GM18870 (cell line): ENCODE measurements at regions not wholly inside any gene's neighbourhood (a gene's known extent, or its start where the extent isn't known, plus 50 kb on each side); places are given as distances from the start of the nearest gene placed in this dataset.
"Not testable (repeated sequence)": the region's sequence is repeated elsewhere in the genome, so short reads cannot be mapped to it uniquely, and the experiment has no call there.

ENCODE experiments used
- ATAC-seq: cut with Tn5 transposase; IDR thresholded peaks from one replicate; pipeline ENCODE4 v1.9.1; 2021; ENCODE audit warnings: moderate library complexity; ENCODE audit not compliant: unreplicated experiment

GRCh38 chr12:127450826-127451225, 816.1 kb upstream of the TMEM132C start:
- ATAC-seq = no peak

GRCh38 chr12:127455347-127456265, 811.4 kb upstream of the TMEM132C start:
- no peak for ATAC-seq

DNA sequence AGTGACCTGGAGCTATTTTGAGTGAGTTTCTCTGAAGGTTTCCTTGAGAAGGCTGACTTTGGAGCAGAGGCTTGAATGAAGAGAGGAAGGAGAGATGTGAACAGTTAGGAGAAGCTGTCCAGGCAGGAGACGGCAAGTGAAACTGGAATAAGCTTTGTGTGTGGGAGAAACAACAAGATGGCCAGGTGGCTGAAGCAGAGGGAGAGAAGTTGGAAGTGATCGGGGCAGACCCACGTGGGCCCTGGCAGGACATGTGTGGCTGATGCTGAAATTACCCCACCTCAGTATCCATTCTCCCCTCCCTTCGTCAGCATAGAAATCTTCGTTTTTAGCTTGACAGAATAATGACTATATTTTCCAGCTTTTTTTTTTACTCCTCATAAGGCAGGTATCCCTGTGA, 809.2 kb upstream of the TMEM132C start:
- ATAC-seq = no peak

- no peak for ATAC-seq
Observed at GRCh38 chr12:127459166-127459565, 807.8 kb upstream of the TMEM132C start.

- no peak for ATAC-seq
Observed at GRCh38 chr12:127459687-127460086, 807.3 kb upstream of the TMEM132C start.

GRCh38 chr12:127463237-127463636, 803.7 kb upstream of the TMEM132C start:
- ATAC-seq = no peak

- ATAC-seq = no peak
Observed at GRCh38 chr12:127469331-127469730, 797.6 kb upstream of the TMEM132C start.

DNA sequence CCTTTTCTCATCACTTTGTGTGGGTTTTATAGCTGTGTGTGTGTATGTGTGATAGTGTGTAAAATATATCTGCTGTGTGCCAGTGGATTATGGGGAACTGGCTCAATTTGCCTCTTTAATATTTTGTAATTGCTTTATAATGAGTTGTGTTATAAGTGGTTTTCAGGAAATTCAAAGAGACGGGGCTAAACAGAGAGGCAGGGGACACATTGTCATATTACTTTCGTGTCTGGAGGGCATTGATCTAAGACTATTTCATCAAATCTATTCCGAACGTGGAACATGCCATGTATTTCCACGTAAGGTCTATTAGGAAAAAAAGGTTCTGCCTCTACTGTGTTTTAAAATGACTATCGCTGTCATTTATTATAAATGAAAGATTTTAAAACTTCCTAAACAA, 793.2 kb upstream of the TMEM132C start:
- ATAC-seq = no peak

GRCh38 chr12:127479256-127479655, 787.7 kb upstream of the TMEM132C start:
- ATAC-seq = no peak

DNA sequence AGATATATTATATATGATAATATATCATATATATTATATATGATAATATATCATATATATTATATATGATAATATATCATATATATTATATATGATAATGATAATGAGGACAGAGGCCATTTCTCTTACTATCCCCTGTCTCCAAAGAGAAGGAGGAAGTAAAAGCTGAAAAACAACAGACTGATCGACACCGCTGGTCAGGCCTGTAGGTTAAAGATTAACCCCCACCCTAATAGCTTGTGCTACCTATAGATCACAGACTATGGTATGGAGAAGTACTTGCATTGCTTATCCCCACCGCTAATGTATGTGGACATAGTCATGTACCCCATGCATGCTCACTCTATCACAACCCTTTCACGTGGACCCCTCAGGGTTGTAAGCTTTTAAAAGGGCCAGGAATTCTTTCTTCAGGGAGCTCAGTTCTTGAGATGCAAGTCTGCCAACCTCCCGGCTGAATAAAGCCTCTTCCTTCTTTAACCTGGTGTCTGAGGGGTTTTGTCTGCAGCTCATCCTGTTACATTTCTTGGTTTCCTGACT, 786.1 kb upstream of the TMEM132C start:
- ATAC-seq = no peak

DNA sequence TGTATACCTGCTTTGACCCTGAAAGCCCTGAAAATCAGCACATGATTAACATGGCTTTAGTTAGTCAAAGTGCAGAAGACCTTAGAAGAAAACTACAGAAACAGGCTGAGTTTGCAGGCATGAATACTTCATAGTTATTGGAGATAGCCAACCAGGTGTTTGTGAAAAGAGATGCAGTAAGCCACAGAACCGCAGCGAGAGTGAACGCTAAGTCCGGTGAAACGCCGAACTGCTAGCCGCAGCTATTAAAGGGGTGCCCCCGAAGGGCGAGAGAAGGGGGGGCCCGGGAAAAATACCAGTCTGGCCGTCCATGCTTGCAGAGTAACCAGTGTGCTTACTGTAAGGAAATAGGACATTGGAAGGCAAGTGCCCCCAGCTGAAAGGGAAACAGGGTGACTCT, 784.0 kb upstream of the TMEM132C start:
- no peak for ATAC-seq

- ATAC-seq = no peak
Observed at GRCh38 chr12:127485528-127485927, 781.4 kb upstream of the TMEM132C start.

DNA sequence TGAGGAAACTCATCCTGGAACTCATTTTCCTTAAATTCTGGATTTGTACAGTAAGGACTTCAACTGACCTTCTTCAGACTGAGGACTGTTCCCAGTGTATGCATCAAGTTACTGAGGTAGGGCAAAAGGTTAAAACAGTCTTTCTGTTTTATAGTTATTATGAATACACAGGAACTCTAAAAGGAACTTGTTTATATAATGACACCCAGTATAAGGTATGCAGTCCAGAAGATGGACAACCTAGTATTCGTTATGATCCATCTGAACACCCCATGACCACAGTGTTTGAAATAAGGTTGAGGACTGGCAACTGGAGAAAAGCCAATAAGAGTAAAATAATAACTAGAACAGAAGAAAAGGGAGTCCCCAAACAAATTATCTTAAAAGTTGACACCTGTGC, 779.9 kb upstream of the TMEM132C start:
- no peak for ATAC-seq

GRCh38 chr12:127489061-127489460, 777.9 kb upstream of the TMEM132C start:
- ATAC-seq = no peak

- ATAC-seq = no peak
Observed at GRCh38 chr12:127494961-127495915, 771.7 kb upstream of the TMEM132C start.

DNA sequence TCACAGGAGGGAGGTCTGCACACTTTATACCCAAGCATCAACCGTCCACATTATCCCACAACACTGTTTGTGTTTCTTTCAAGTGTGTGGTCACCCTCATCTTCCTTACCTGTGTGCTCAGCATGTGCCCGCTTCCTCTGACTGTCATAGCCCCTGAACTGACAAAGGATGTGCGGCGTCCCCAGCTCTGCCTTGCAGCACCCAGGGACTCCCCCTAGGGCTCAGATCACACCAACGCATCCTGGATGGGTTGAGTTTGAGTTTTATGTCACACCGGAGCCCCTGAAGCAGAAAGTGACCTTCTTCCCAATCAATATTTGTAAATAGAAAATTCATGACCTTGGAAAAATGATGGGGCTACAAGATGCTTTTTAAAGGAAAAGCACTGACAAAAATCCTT, 770.7 kb upstream of the TMEM132C start:
- no peak for ATAC-seq

- ATAC-seq = no peak
Observed at GRCh38 chr12:127500512-127501035, 766.4 kb upstream of the TMEM132C start.

DNA sequence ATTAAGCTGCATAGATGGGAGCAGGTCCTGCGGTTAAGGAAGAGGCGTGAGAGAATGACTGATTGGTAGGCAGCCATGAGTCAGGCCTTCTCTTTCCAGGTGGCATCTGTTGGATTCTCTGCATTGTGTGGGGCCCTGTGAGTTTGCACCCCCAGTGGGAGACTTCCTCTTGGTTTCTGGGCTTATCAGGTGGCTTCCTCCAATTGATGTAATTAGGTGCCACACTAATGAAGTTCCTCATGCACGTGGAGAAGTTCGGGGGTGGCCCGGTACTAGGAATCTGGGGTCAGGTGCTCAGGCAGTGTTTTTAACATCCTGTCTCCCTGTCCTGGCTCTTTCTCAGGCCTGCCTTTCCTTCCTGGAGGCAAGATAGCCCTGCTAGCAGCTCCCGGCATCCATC, 765.1 kb upstream of the TMEM132C start:
- no peak for ATAC-seq

GRCh38 chr12:127503246-127503645, 763.7 kb upstream of the TMEM132C start:
- ATAC-seq = no peak

DNA sequence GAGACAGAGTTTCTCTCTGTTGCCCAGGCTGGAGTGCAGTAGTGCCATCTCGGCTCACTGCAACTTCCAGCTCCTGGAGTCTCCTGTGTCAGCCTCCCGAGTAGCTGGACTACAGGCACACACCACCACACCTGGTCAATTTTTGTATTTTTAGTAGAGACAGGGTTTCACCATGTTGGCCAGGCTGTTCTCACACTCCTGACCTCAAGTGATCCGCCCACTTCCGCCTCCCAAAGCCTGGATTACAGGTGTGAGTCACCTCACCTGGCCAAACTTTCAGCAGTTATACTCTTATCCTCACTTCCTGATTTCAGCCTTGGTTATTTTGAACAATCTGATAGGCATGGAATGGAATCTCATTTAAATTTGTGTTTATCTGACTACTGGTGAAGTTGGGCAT, 763.0 kb upstream of the TMEM132C start:
- not testable (repeated sequence) for ATAC-seq

- no peak for ATAC-seq
Observed at GRCh38 chr12:127504874-127505273, 762.1 kb upstream of the TMEM132C start.
